ENCODE measurements at regions not wholly inside any gene's neighbourhood (a gene's known extent, or its start where the extent isn't known, plus 50 kb on each side); places are given as distances from the start of the nearest gene placed in this dataset.

GRCh38 chr16:5681966-5682365 lies 584.4 kb upstream of the EEF2KMT start:
- no peak for TF ChIP-seq POLR2A (IDR thresholded peaks at IDR 0.05; ENCODE audit: low read depth, low read length)
- TF ChIP-seq POLR2AphosphoS5 (IDR thresholded peaks at IDR 0.05; ENCODE audit: low read depth, low read length): no peak
- TF ChIP-seq TAF1 (IDR thresholded peaks at IDR 0.05; ENCODE audit: borderline replicate concordance, low read depth, low read length): no peak

Measured in GM12892 (cell line).